K562 (cell line): ENCODE measurements at regions not wholly inside any gene's neighbourhood (a gene's known extent, or its start where the extent isn't known, plus 50 kb on each side); places are given as distances from the start of the nearest gene placed in this dataset.

ENCODE experiments used
- ATAC-seq: fragments of 200-7000 bp; cut with Tn5 transposase; 3 replicates; pipeline ENCODE4 v1.9.1; 2020; ENCODE audit warnings: moderate library complexity
- BruUV-seq: library from RNA; stranded (reverse); fragments of 400-500 nt; replicated peaks from 2 replicates; lab custom pipeline; 2021; lab: Mats Ljungman, UMichigan
- CTCF ChIA-PET: fragments of 300-600 bp; formaldehyde crosslinking; extraction: SDS; loops from one replicate; lab custom pipeline; 2021; ENCODE audit warnings: low intra/inter-chr PET ratio; lab: Yijun Ruan, JAX
- POLR2A ChIA-PET: fragments of 300-600, 350-650 bp; sonication (Branson Sonifier 250); formaldehyde crosslinking; extraction: SDS; loops from one replicate; lab custom pipeline; 2021; ENCODE audit warnings: antibody characterized with exemption, inconsistent platforms; lab: Yijun Ruan, JAX
- DNase-seq, 4 experiments: peaks; one replicate each; pipeline versions ENCODE4 v3.0.0 to v3.0.0-alpha.2; 2011 to 2018; ENCODE audit warnings: low spot score in 3 of 4, mixed read lengths in 3 of 4; ENCODE audit errors: extremely low read depth in 1 of 4
- FAIRE-seq: peaks from 2 replicates; lab custom pipeline; 2011; peaks lifted over from hg19 to GRCh38; lab: Jason Lieb, UNC
- H2AFZ ChIP-seq: 2 replicates; pipeline ENCODE4 v1.6.0; 2011; ENCODE audit warnings: low read depth, low read length, control low read depth, inconsistent platforms
- H3K27ac ChIP-seq: fragments of 200-600 bp; 3 replicates; pipeline ENCODE4 v1.8.0; 2011; ENCODE audit warnings: low read depth, mild to moderate bottlenecking, control low read depth, inconsistent platforms, low read length, moderate library complexity, mixed read lengths; ENCODE audit errors: extremely low read depth
- H3K27me3 ChIP-seq, 2 experiments: fragments of 300-600 bp in 1 of 2; 2 replicates in 1 of 2; 3 replicates in 1 of 2; pipeline versions ENCODE4 v1.6.0 to v1.8.0; 2011; ENCODE audit warnings: inconsistent platforms in 2 of 2, low read length in 2 of 2, mild to moderate bottlenecking in 1 of 2, mixed read lengths in 1 of 2, moderate library complexity in 1 of 2; ENCODE audit not compliant: control insufficient read depth in 2 of 2, insufficient read depth in 2 of 2
- H3K36me3 ChIP-seq: fragments of 300-600 bp; 3 replicates; pipeline ENCODE4 v1.8.0; 2011; ENCODE audit warnings: mild to moderate bottlenecking, low read length, inconsistent platforms; ENCODE audit not compliant: control insufficient read depth, insufficient read depth
- H3K4me1 ChIP-seq, 2 experiments: fragments of 200-600 bp in 1 of 2; replicated peaks in 1 of 2; 2 replicates in 1 of 2; 3 replicates in 1 of 2; pipeline versions ENCODE4 v1.5.1 to v1.8.0; 2011; ENCODE audit warnings: inconsistent platforms in 2 of 2, low read length in 2 of 2, mild to moderate bottlenecking in 1 of 2, mixed read lengths in 1 of 2, moderate library complexity in 1 of 2; ENCODE audit not compliant: control insufficient read depth in 2 of 2, insufficient read depth in 2 of 2
- H3K4me2 ChIP-seq: 2 replicates; pipeline ENCODE4 v1.6.1; 2011; ENCODE audit warnings: low read length, control low read depth, inconsistent platforms, mixed read lengths; ENCODE audit not compliant: insufficient read depth
- H3K4me3 ChIP-seq: fragments of 200-600 bp; sonication (generic), shearing (Covaris generic); 2 replicates; pipeline ENCODE4 v1.5.1; 2016; ENCODE audit warnings: control low read depth, inconsistent platforms
- H3K79me2 ChIP-seq: fragments of 200-600 bp; 3 replicates; pipeline ENCODE4 v1.8.0; 2011; ENCODE audit warnings: low read length, inconsistent platforms; ENCODE audit not compliant: control insufficient read depth, insufficient read depth
- H3K9ac ChIP-seq, 2 experiments: 2 replicates each; pipeline versions ENCODE4 v1.6.0 to v1.6.1; 2011; ENCODE audit warnings: low read depth in 2 of 2, low read length in 2 of 2, control low read depth in 1 of 2, inconsistent platforms in 1 of 2, mild to moderate bottlenecking in 1 of 2, mixed read lengths in 1 of 2; ENCODE audit not compliant: insufficient read depth in 1 of 2
- H3K9me1 ChIP-seq: one replicate; pipeline ENCODE4 v1.6.0; 2011; ENCODE audit warnings: inconsistent platforms, mild to moderate bottlenecking, low read length, moderate library complexity; ENCODE audit not compliant: control insufficient read depth, insufficient read depth
- H3K9me3 ChIP-seq: replicated peaks from 2 replicates; pipeline ENCODE4 v1.5.1; 2011; ENCODE audit warnings: low read depth, low read length, inconsistent platforms; ENCODE audit not compliant: control insufficient read depth, insufficient read depth
- H4K20me1 ChIP-seq: replicated peaks from 2 replicates; pipeline ENCODE4 v1.6.1; 2011; ENCODE audit warnings: low read length, inconsistent platforms, mixed read lengths; ENCODE audit not compliant: control insufficient read depth, insufficient read depth
- ARHGAP35 ChIP-seq: fragments of 450-650 bp; IDR thresholded peaks from 2 replicates; pipeline ENCODE4 v1.6.1; 2018; ENCODE audit not compliant: partially characterized antibody
- CAMTA2 ChIP-seq: fragments of 250-450 bp; sonication (Bioruptor Pico); conservative IDR thresholded peaks from 2 replicates; pipeline ENCODE4 v1.5.1; 2022
- CCNT2 ChIP-seq: IDR thresholded peaks from 2 replicates; pipeline ENCODE4 v1.6.1; 2011; ENCODE audit warnings: borderline replicate concordance, low read depth, mild to moderate bottlenecking, moderate library complexity, mixed read lengths, low read length; ENCODE audit not compliant: insufficient read length; ENCODE audit errors: extremely low read depth
- KDM2B ChIP-seq: fragments of 250-450 bp; sonication (Bioruptor Pico); IDR thresholded peaks from 2 replicates; pipeline ENCODE4 v1.8.0; 2021; ENCODE audit warnings: mild to moderate bottlenecking, moderate library complexity
- PCBP1 ChIP-seq: fragments of 200-400 bp; formaldehyde crosslinking; IDR thresholded peaks from 2 replicates; pipeline ENCODE4 v1.6.1; 2018; ENCODE audit warnings: mild to moderate bottlenecking, low read depth, low read length; ENCODE audit not compliant: poor library complexity, severe bottlenecking
- PHB ChIP-seq: fragments of 250-450 bp; sonication (Bioruptor Pico); IDR thresholded peaks from 2 replicates; pipeline ENCODE4 v1.5.0; 2021
- POLR2B ChIP-seq: fragments of 450-650 bp; IDR thresholded peaks from 2 replicates; pipeline ENCODE4 v1.6.1; 2018; ENCODE audit warnings: low read depth; ENCODE audit not compliant: partially characterized antibody
- TRIM28 ChIP-seq: fragments of 450-650 bp; IDR thresholded peaks from 2 replicates; pipeline ENCODE4 v1.6.1; 2017
- ZNF507 ChIP-seq: conservative IDR thresholded peaks from 2 replicates; pipeline ENCODE4 v1.6.1; 2017; ENCODE audit warnings: missing genetic modification characterization, missing compliant biosample characterization
- WGBS: fragments of 100-300 bp; shearing (Covaris generic); methylation state at CpG from one replicate; pipeline ENCODE4 v1.1.6; 2016; ENCODE audit warnings: low coverage, mixed read lengths; ENCODE audit not compliant: insufficient coverage; ENCODE audit errors: missing lambda C conversion rate; 5-methylcytosine and 5-hydroxymethylcytosine counted together
- in situ Hi-C: fragments of 300-500 bp; cut with MboI; formaldehyde crosslinking; loops from 4 replicates; pipeline ENCODE4 v1.15.0; 2018; ENCODE audit warnings: inconsistent platforms, mixed read lengths
- intact Hi-C: fragments of 100-400 bp; cut with micrococcal nuclease; formaldehyde crosslinking; loops from 2 replicates; pipeline ENCODE4 v1.14.2; 2022
- TF ChIP-seq, protein P1 (sequence below): sonication (generic); formaldehyde crosslinking; IDR thresholded peaks from 2 replicates; pipeline ENCODE4 v1.8.0; 2022; ENCODE audit warnings: mild to moderate bottlenecking, low read depth, missing genetic modification reagents

DNA sequence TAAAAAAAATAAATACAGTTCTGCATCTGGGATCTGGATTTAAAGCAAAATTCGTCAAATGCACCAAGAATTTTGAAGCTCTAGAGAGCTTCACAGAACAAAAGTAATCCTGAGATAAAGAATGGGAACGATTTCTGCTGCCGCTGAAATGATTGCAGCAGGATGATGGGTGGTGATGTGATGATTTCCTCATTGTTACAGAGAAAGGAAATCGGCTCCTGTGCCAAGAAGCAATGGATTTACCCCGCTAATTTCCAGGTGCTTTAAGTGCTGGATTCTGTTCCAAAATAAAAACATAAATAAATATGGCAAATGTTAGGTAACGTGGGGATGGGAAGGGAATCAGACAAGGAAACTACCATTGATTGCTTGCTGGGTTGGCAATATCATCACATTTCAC is 1067.9 kb upstream of the MAP3K7 start:
- no TSS peak for BruUV-seq
- H3K27ac ChIP-seq = no peak overlapping the region
- no peak overlapping the region for H2AFZ ChIP-seq
- H3K4me1 ChIP-seq = no peaks in the 10 kb centered on the region
- ChIA-PET POLR2A (no interaction called here), CTCF (no interaction called here)
- intact Hi-C loops (no loop called here), in situ Hi-C loops (no loop called here)
- no peaks in the 10 kb centered on the region for H3K79me2 ChIP-seq
- no peaks in the 10 kb centered on the region for H3K27me3 ChIP-seq
- no peak overlapping the region for H3K4me3 ChIP-seq
- H3K36me3 ChIP-seq = no peaks in the 10 kb centered on the region
- FAIRE-seq (no peak), ATAC-seq (no peak), DNase-seq (no peak)
- no peak overlapping the region for H3K4me2 ChIP-seq
- no peaks in the 10 kb centered on the region; the same call in 1 of the 2 replicates for H3K9me3 ChIP-seq
- WGBS = 3% methylated on average over 6 of the region's 6 CpGs
- H4K20me1 ChIP-seq = no peaks in the 10 kb centered on the region
- no peaks in the 10 kb centered on the region for H3K9me1 ChIP-seq
- no peak overlapping the region for H3K9ac ChIP-seq
- TF ChIP-seq CCNT2 = no peak
- no peak for TF ChIP-seq CAMTA2 (CRISPR knock-in tag)
- TF ChIP-seq, protein P1, sequence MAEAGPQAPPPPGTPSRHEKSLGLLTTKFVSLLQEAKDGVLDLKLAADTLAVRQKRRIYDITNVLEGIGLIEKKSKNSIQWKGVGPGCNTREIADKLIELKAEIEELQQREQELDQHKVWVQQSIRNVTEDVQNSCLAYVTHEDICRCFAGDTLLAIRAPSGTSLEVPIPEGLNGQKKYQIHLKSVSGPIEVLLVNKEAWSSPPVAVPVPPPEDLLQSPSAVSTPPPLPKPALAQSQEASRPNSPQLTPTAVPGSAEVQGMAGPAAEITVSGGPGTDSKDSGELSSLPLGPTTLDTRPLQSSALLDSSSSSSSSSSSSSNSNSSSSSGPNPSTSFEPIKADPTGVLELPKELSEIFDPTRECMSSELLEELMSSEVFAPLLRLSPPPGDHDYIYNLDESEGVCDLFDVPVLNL (CRISPR knock-in tag) = no peak
- TF ChIP-seq ARHGAP35 = no peak
- TF ChIP-seq KDM2B (CRISPR knock-in tag) = no peak
- no peak for TF ChIP-seq PHB (CRISPR knock-in tag)
- TF ChIP-seq ZNF507 (tag) = no peak
- TF ChIP-seq POLR2B = no peak
- no peak for TF ChIP-seq TRIM28
- no peak for TF ChIP-seq PCBP1
